Tibial artery (tissue), 4 donors: ENCODE measurements at regions not wholly inside any gene's neighbourhood (a gene's known extent, or its start where the extent isn't known, plus 50 kb on each side); places are given as distances from the start of the nearest gene placed in this dataset.

Source experiments
- DNase-seq, 2 donors: peaks; one replicate each; pipeline ENCODE4 v3.0.0-alpha.2; 2019
- H3K27ac ChIP-seq, 2 donors: fragments of 200-600 bp; sonication (generic) in 1 of 2; 1 replicate in 1 of 2; 2 replicates in 1 of 2; pipeline ENCODE4 v1.5.1; 2018 to 2019; ENCODE audit warnings: mild to moderate bottlenecking in 1 of 2
- H3K27me3 ChIP-seq, 2 donors: fragments of 200-600 bp; sonication (generic) in 1 of 2; one replicate each; pipeline versions ENCODE4 v1.5.1 to v1.6.0; 2016 to 2019
- H3K36me3 ChIP-seq, 3 donors: fragments of 200-600 bp; sonication (generic) in 2 of 3; one replicate each; pipeline ENCODE4 v1.5.1; 2016 to 2019; ENCODE audit warnings: mild to moderate bottlenecking in 2 of 3
- H3K4me1 ChIP-seq, 4 donors: fragments of 200-600 bp; sonication (generic) in 2 of 4; 1 replicate in 3 of 4; 2 replicates in 1 of 4; pipeline ENCODE4 v1.5.1; 2016 to 2019
- H3K4me3 ChIP-seq, 2 donors: fragments of 200-600 bp; sonication (generic) in 1 of 2; 1 replicate in 1 of 2; 2 replicates in 1 of 2; pipeline ENCODE4 v1.5.1; 2018 to 2019; ENCODE audit warnings: mild to moderate bottlenecking in 2 of 2
- H3K9me3 ChIP-seq, 3 donors: fragments of 200-600 bp; sonication (generic) in 1 of 3; one replicate each; pipeline ENCODE4 v1.5.1; 2016 to 2019
- CTCF ChIP-seq, 2 experiments: fragments of 200-600 bp in 1 of 2; fragments of 450-650 bp in 1 of 2; IDR thresholded peaks; one replicate each; pipeline ENCODE4 v1.5.1; 2017 to 2019; ENCODE audit warnings: antibody characterized with exemption in 2 of 2, mild to moderate bottlenecking in 1 of 2, moderate library complexity in 1 of 2
- intact Hi-C: fragments of 100-400 bp; cut with DNase I; formaldehyde crosslinking; loops from one replicate; pipeline ENCODE4 v1.15.0; 2023; ENCODE audit warnings: low total_unique reads

- H3K4me1 ChIP-seq: no peaks in the 10 kb centered on the region
- intact Hi-C loops: no loop called here
- no peaks in the 10 kb centered on the region for H3K9me3 ChIP-seq
- no peak for DNase-seq
- no peaks in the 10 kb centered on the region for H3K27me3 ChIP-seq
- H3K4me3 ChIP-seq: no peak overlapping the region
- no peak overlapping the region for H3K27ac ChIP-seq
- TF ChIP-seq CTCF (IDR thresholded peaks at IDR 0.05): no peak
- no peaks in the 10 kb centered on the region for H3K36me3 ChIP-seq
These were observed 176.1 kb upstream of the CDIN1 start for GRCh38 chr15:36403351-36403750.

GRCh38 chr15:36406366-36406765, 173.1 kb upstream of the CDIN1 start:
- Histone ChIP-seq H3K9me3 (no peaks in the 10 kb centered on the region), H3K27me3 (no peaks in the 10 kb centered on the region), H3K36me3 (no peaks in the 10 kb centered on the region), H3K4me1 (no peaks in the 10 kb centered on the region), H3K27ac (no peak overlapping the region), H3K4me3 (no peak overlapping the region)
- no peak for DNase-seq
- no peak for TF ChIP-seq CTCF (IDR thresholded peaks at IDR 0.05)
- intact Hi-C loops: no loop called here

GRCh38 chr15:36406911-36407310, 172.5 kb upstream of the CDIN1 start:
- no peaks in the 10 kb centered on the region for H3K36me3 ChIP-seq
- no peaks in the 10 kb centered on the region for H3K9me3 ChIP-seq
- no peak overlapping the region for H3K27ac ChIP-seq
- H3K27me3 ChIP-seq: no peaks in the 10 kb centered on the region
- H3K4me3 ChIP-seq: no peak overlapping the region
- H3K4me1 ChIP-seq: no peaks in the 10 kb centered on the region
- intact Hi-C loops: no loop called here
- no peak for DNase-seq
- TF ChIP-seq CTCF (IDR thresholded peaks at IDR 0.05): no peak

GRCh38 chr15:36407647-36408046, 171.8 kb upstream of the CDIN1 start:
- Histone ChIP-seq H3K4me3 (no peak overlapping the region), H3K36me3 (no peaks in the 10 kb centered on the region), H3K27me3 (no peaks in the 10 kb centered on the region), H3K4me1 (no peaks in the 10 kb centered on the region), H3K9me3 (no peaks in the 10 kb centered on the region), H3K27ac (no peak overlapping the region)
- no peak for TF ChIP-seq CTCF (IDR thresholded peaks at IDR 0.05)
- intact Hi-C loops: no loop called here
- DNase-seq: no peak

GRCh38 chr15:36409819-36410218, 169.6 kb upstream of the CDIN1 start:
- H3K27me3 ChIP-seq: no peaks in the 10 kb centered on the region
- no peaks in the 10 kb centered on the region for H3K36me3 ChIP-seq
- no peaks in the 10 kb centered on the region for H3K4me1 ChIP-seq
- no peak for DNase-seq
- H3K4me3 ChIP-seq: no peak overlapping the region
- H3K9me3 ChIP-seq: no peaks in the 10 kb centered on the region
- no peak overlapping the region for H3K27ac ChIP-seq
- intact Hi-C loops: no loop called here
- TF ChIP-seq CTCF (IDR thresholded peaks at IDR 0.05): no peak

GRCh38 chr15:36414670-36415069, 164.8 kb upstream of the CDIN1 start:
- Histone ChIP-seq H3K36me3 (no peaks in the 10 kb centered on the region), H3K27ac (no peak overlapping the region), H3K9me3 (no peaks in the 10 kb centered on the region), H3K27me3 (no peaks in the 10 kb centered on the region), H3K4me1 (peaks cover 0 to 18% (median 0%) of the 10 kb centered on the region in 4 donors), H3K4me3 (no peak overlapping the region)
- no peak for DNase-seq
- TF ChIP-seq CTCF (IDR thresholded peaks at IDR 0.05): no peak
- intact Hi-C loops: no loop called here
